ENCODE measurements at regions not wholly inside any gene's neighbourhood (a gene's known extent, or its start where the extent isn't known, plus 50 kb on each side); places are given as distances from the start of the nearest gene placed in this dataset.

DNA sequence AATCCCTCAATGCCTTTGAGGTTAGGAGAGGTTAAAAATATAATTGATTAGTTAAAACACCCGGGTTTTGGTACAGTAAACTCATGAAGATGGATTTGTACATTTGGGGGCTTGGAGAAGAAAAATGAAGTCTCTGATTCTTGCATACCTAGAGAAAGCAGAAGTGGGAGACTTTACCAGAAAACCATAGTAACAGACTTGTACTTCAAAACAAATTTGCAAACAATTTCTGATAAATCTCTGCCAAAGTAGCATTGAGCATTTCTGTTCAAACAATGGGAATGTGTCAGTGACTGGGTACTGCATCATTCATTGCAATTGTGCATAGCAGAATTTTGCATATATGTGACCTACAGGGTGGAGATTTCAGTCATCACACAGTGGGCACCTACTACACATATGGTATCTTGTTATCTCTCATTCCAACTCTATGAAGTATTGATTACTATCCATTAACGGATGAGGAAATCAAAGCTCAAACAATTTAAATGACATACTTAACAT, 256.9 kb downstream of the PLK2 start:
- TF ChIP-seq POLR2A (IDR thresholded peaks at IDR 0.05) (no peak), CTCF (IDR thresholded peaks at IDR 0.05) (no peak), POLR2AphosphoS5 (IDR thresholded peaks at IDR 0.05) (no peak)
